Gastroesophageal sphincter (tissue), 3 donors: ENCODE measurements at regions not wholly inside any gene's neighbourhood (a gene's known extent, or its start where the extent isn't known, plus 50 kb on each side); places are given as distances from the start of the nearest gene placed in this dataset.

Experiments used
- POLR2A ChIP-seq, 2 donors: fragments of 450-650 bp; IDR thresholded peaks; one replicate each; pipeline ENCODE4 v1.6.1; 2017; ENCODE audit warnings: antibody characterized with exemption in 2 of 2, mild to moderate bottlenecking in 2 of 2, moderate library complexity in 1 of 2
- POLR2AphosphoS5 ChIP-seq: sonication (generic); formaldehyde crosslinking; IDR thresholded peaks from one replicate; pipeline ENCODE4 v1.6.1; 2017; ENCODE audit warnings: antibody characterized with exemption
- TF ChIP-seq, protein P1 (sequence below), 4 experiments: fragments of 200-600 bp in 2 of 4; fragments of 450-650 bp in 2 of 4; sonication (generic) in 1 of 4; IDR thresholded peaks; one replicate each; pipeline ENCODE4 v1.5.1; 2017 to 2019; ENCODE audit warnings: antibody characterized with exemption in 4 of 4, mild to moderate bottlenecking in 2 of 4, moderate library complexity in 2 of 4

DNA sequence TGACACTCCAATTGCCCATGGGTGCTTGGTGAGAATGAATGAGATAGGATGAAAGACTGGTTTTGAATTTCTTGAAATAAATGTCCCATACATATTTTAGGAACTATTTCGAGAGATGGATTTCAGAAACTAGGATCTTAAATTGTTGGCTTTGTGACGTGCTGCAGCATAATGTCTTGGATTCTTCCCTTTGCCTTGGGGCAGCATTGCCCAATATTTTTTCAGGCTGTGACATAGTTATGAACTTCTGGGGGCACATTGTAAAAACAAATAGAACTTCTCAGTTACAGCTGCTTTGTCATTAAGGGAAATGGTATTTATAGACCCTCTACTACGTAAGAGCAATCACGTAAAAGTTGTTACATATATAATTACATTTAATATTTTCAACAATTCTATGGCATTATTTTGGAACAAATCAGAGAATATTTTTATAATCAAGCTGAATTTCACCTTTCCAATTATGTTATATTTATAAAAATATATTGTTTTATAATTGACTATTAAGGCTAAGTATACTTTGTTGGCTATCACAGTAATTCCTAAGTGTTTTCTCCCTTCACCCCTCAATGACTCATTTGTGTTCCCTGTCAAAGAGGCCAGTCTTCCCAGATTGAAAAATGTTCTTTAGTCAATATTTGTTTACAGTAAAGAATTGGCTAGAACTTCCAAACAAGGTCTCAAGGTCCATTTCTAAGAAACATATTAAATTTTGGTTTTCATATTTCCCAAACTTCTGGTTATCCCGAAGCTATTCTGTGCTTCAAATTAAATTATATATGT lies 1388.3 kb upstream of the ACO1 start:
- TF ChIP-seq, protein P1, sequence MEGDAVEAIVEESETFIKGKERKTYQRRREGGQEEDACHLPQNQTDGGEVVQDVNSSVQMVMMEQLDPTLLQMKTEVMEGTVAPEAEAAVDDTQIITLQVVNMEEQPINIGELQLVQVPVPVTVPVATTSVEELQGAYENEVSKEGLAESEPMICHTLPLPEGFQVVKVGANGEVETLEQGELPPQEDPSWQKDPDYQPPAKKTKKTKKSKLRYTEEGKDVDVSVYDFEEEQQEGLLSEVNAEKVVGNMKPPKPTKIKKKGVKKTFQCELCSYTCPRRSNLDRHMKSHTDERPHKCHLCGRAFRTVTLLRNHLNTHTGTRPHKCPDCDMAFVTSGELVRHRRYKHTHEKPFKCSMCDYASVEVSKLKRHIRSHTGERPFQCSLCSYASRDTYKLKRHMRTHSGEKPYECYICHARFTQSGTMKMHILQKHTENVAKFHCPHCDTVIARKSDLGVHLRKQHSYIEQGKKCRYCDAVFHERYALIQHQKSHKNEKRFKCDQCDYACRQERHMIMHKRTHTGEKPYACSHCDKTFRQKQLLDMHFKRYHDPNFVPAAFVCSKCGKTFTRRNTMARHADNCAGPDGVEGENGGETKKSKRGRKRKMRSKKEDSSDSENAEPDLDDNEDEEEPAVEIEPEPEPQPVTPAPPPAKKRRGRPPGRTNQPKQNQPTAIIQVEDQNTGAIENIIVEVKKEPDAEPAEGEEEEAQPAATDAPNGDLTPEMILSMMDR (IDR thresholded peaks at IDR 0.05): no peak
- no peak for TF ChIP-seq POLR2AphosphoS5
- no peak for TF ChIP-seq POLR2A (IDR thresholded peaks at IDR 0.05)
